Neutrophil (primary cell): ENCODE measurements at regions not wholly inside any gene's neighbourhood (a gene's known extent, or its start where the extent isn't known, plus 50 kb on each side); places are given as distances from the start of the nearest gene placed in this dataset.

ENCODE experiments used
- H3K27ac ChIP-seq: fragments of 200-600 bp; sonication (generic); 2 replicates; pipeline ENCODE4 v1.5.1; 2016; ENCODE audit warnings: mild to moderate bottlenecking, moderate library complexity
- H3K27me3 ChIP-seq: fragments of 200-600 bp; sonication (generic); 2 replicates; pipeline ENCODE4 v1.6.0; 2016; ENCODE audit warnings: mild to moderate bottlenecking
- H3K36me3 ChIP-seq: fragments of 200-600 bp; sonication (generic); 2 replicates; pipeline ENCODE4 v1.5.1; 2017
- H3K4me1 ChIP-seq, 2 experiments: fragments of 200-600 bp in 1 of 2; sonication (generic) in 1 of 2; 1 replicate in 1 of 2; 2 replicates in 1 of 2; pipeline versions ENCODE4 v1.5.1 to v1.6.1; 2013 to 2016; ENCODE audit warnings: low read depth in 1 of 2, low read length in 1 of 2, mild to moderate bottlenecking in 1 of 2, moderate library complexity in 1 of 2; ENCODE audit not compliant: control insufficient read depth in 1 of 2, insufficient read depth in 1 of 2
- H3K4me3 ChIP-seq, 2 experiments: fragments of 200-600 bp in 1 of 2; sonication (generic) in 1 of 2; 1 replicate in 1 of 2; 2 replicates in 1 of 2; pipeline ENCODE4 v1.5.1; 2013 to 2016; ENCODE audit warnings: low read depth in 1 of 2, low read length in 1 of 2, mild to moderate bottlenecking in 1 of 2, moderate library complexity in 1 of 2
- H3K9me3 ChIP-seq: fragments of 200-600 bp; sonication (generic); 2 replicates; pipeline ENCODE4 v1.5.1; 2016
- TF ChIP-seq, protein P1 (sequence below): fragments of 200-600 bp; sonication (generic); IDR thresholded peaks from 2 replicates; pipeline ENCODE4 v1.5.1; 2016; ENCODE audit warnings: antibody characterized with exemption

DNA sequence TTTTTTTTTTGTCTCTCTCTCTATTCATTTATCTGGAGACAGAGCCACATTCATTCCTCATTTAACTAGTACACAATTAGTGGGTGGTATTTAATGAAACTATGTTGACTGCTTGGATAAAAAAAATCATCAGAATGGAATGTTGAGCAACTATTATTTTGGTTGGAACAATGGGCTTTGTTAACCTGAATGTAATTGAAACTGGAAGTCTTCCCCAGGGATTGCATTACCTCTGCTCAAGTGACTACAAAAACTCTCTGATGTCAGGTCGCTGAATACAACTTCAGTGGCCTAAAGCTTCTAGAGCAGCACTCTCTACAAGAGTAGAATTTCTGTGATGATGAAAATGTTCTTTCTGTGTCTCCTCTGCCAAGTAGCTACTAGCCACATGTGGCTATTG lies 295.8 kb downstream of the DEPDC1B start:
- Histone ChIP-seq H3K27ac (no peak overlapping the region), H3K4me1 (no peaks in the 10 kb centered on the region), H3K4me3 (no peak overlapping the region), H3K36me3 (no peaks in the 10 kb centered on the region), H3K27me3 (no peaks in the 10 kb centered on the region), H3K9me3 (no peaks in the 10 kb centered on the region)
- TF ChIP-seq, protein P1, sequence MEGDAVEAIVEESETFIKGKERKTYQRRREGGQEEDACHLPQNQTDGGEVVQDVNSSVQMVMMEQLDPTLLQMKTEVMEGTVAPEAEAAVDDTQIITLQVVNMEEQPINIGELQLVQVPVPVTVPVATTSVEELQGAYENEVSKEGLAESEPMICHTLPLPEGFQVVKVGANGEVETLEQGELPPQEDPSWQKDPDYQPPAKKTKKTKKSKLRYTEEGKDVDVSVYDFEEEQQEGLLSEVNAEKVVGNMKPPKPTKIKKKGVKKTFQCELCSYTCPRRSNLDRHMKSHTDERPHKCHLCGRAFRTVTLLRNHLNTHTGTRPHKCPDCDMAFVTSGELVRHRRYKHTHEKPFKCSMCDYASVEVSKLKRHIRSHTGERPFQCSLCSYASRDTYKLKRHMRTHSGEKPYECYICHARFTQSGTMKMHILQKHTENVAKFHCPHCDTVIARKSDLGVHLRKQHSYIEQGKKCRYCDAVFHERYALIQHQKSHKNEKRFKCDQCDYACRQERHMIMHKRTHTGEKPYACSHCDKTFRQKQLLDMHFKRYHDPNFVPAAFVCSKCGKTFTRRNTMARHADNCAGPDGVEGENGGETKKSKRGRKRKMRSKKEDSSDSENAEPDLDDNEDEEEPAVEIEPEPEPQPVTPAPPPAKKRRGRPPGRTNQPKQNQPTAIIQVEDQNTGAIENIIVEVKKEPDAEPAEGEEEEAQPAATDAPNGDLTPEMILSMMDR, result no peak

DNA sequence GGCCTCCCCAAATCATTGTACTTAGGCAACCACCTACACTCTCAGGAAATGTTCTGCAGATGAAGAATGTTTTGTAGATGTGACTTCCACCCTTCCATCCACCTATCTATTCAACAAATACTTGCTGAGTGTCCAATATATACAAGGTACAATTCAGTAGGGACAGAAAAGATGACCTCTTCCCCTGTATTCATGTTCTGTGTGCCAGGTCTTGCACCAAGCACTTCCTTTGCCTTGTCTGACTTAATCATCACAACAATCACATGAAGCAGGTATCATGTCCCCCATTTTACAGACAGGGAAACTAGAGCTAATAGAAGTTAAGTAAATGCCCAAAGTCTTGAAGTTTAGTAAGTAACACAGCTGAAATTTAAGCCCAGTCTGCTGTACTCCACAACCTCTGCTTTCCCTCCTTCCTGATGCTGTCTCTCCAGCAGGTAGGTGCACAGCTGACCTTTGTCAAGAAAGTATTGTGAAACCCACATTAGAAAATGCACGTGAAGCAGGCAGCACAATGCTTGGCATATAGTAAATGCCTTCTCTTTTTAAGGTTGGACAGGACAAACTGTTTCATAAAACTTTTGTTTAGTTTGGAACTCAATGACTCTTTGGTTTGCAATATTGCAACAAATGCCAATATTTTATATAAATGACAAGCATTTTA lies 296.5 kb downstream of the DEPDC1B start:
- Histone ChIP-seq H3K9me3 (no peaks in the 10 kb centered on the region), H3K4me1 (no peaks in the 10 kb centered on the region), H3K27ac (no peak overlapping the region), H3K36me3 (no peaks in the 10 kb centered on the region), H3K27me3 (no peaks in the 10 kb centered on the region), H3K4me3 (no peak overlapping the region)
- TF ChIP-seq, protein P1, result no peak

DNA sequence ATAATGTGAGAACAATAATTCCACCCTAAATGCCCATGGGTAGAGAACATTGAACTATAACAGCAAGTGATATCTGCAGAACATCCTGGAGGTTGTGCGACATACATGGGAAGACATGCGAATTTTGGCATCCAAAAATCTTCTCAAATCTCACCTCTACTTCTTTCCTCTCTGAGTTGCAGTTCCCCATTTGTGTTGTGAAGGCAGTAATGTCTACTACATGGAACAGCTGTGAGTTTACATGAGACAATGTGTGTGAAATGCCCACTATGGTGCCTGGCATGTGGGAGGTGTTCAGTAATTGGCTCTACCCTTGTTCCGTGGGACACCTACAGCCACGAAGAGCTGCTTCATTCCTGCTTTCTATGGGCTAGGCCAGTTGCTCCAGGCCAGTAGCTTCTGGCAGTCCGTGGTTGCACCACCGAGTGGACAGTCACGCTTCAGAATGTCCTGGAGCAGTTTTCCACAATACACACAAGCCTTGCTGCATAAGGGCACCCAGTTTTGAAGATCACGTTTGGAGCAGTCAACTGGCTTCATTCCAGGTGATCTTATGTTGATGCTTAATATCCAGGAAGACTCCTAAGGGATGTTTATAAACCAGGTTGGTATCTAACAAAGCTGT lies 297.7 kb downstream of the DEPDC1B start:
- Histone ChIP-seq H3K9me3 (no peaks in the 10 kb centered on the region), H3K4me3 (no peak overlapping the region), H3K27me3 (no peaks in the 10 kb centered on the region), H3K36me3 (no peaks in the 10 kb centered on the region), H3K4me1 (no peaks in the 10 kb centered on the region), H3K27ac (no peak overlapping the region)
- TF ChIP-seq, protein P1, result no peak

DNA sequence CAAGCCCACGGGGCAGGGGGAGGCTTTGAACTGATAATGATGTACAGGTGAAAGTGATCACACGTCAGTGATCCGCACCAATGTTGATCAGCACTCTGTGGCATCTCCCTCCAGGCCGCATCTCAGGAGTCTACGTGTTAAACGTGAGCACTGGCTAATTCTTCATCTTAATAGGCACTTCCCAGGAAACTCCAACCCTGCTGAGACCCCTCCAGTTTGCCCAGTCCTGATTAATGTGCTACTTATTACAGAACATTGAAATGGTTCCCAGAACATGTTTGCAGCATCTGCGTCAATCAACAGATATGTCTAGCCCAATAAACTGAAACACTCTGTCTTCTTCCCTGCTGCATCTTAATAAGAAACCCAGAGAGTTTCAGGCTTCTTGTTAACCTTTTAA lies 298.4 kb downstream of the DEPDC1B start:
- TF ChIP-seq, protein P1, result no peak
- Histone ChIP-seq H3K4me3 (no peak overlapping the region), H3K27me3 (no peaks in the 10 kb centered on the region), H3K4me1 (no peaks in the 10 kb centered on the region), H3K27ac (no peak overlapping the region), H3K9me3 (no peaks in the 10 kb centered on the region), H3K36me3 (no peaks in the 10 kb centered on the region)

DNA sequence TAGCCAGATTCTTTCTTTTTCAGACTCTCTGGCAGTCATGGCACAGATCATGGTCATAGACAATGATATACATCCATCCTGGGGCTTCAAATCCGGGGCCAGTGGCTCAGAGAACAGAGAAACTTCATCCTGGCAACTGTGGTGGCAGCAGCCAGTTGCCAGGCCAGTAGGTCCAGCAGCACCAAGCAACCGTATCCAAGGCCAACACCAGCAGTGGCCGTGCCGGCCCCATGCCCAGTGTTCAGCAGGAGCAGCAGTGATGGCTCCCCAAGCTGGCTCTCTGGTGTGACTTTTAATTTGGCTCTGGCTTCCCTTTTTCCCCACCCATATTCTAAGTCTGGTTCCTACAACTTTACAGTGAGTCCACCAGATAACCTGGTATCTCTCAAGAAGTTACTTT lies 300.5 kb downstream of the DEPDC1B start:
- Histone ChIP-seq H3K27ac (no peak overlapping the region), H3K4me3 (no peak overlapping the region), H3K36me3 (no peaks in the 10 kb centered on the region), H3K4me1 (no peaks in the 10 kb centered on the region), H3K27me3 (no peaks in the 10 kb centered on the region), H3K9me3 (no peaks in the 10 kb centered on the region)
- TF ChIP-seq, protein P1, result no peak
